Upper lobe of left lung (tissue), 4 donors: ENCODE measurements at regions not wholly inside any gene's neighbourhood (a gene's known extent, or its start where the extent isn't known, plus 50 kb on each side); places are given as distances from the start of the nearest gene placed in this dataset.

Experiments used
- EP300 ChIP-seq, 4 donors: sonication (generic); formaldehyde crosslinking; IDR thresholded peaks; one replicate each; pipeline ENCODE4 v1.5.1; 2017; ENCODE audit warnings: antibody characterized with exemption in 4 of 4, control low read depth in 2 of 4
- POLR2A ChIP-seq, 4 donors: fragments of 450-650 bp; IDR thresholded peaks; one replicate each; pipeline ENCODE4 v1.5.1; 2016 to 2017; ENCODE audit warnings: antibody characterized with exemption in 4 of 4, mild to moderate bottlenecking in 2 of 4
- POLR2AphosphoS5 ChIP-seq, 2 donors: sonication (generic); formaldehyde crosslinking; IDR thresholded peaks; one replicate each; pipeline ENCODE4 v1.5.1; 2017; ENCODE audit warnings: antibody characterized with exemption in 2 of 2
- TF ChIP-seq, protein P1 (sequence below), 6 experiments: fragments of 450-650 bp in 4 of 6; fragments of 200-600 bp in 2 of 6; sonication (generic) in 2 of 6; IDR thresholded peaks; one replicate each; pipeline ENCODE4 v1.5.1; 2016 to 2019; ENCODE audit warnings: antibody characterized with exemption in 6 of 6

- no peak for TF ChIP-seq POLR2A (IDR thresholded peaks at IDR 0.05)
- TF ChIP-seq, protein P1, sequence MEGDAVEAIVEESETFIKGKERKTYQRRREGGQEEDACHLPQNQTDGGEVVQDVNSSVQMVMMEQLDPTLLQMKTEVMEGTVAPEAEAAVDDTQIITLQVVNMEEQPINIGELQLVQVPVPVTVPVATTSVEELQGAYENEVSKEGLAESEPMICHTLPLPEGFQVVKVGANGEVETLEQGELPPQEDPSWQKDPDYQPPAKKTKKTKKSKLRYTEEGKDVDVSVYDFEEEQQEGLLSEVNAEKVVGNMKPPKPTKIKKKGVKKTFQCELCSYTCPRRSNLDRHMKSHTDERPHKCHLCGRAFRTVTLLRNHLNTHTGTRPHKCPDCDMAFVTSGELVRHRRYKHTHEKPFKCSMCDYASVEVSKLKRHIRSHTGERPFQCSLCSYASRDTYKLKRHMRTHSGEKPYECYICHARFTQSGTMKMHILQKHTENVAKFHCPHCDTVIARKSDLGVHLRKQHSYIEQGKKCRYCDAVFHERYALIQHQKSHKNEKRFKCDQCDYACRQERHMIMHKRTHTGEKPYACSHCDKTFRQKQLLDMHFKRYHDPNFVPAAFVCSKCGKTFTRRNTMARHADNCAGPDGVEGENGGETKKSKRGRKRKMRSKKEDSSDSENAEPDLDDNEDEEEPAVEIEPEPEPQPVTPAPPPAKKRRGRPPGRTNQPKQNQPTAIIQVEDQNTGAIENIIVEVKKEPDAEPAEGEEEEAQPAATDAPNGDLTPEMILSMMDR (IDR thresholded peaks at IDR 0.05) = no peak
- TF ChIP-seq POLR2AphosphoS5 (IDR thresholded peaks at IDR 0.05) = no peak
- no peak for TF ChIP-seq EP300 (IDR thresholded peaks at IDR 0.05)
These were observed 104.9 kb upstream of the TFAP2D start for GRCh38 chr6:50608421-50608820.
